ENCODE measurements at regions not wholly inside any gene's neighbourhood (a gene's known extent, or its start where the extent isn't known, plus 50 kb on each side); places are given as distances from the start of the nearest gene placed in this dataset.
A peak's percentile ranks its signal among the peaks of the same experiment; 100 is the strongest.

- no peak for DNase-seq
Observed at GRCh38 chr5:82684659-82685058, 392.5 kb downstream of the TMEM167A start.

- no peak for DNase-seq
Observed at GRCh38 chr5:82684165-82684564, 393.0 kb downstream of the TMEM167A start.

GRCh38 chr5:82679660-82680059, 397.5 kb downstream of the TMEM167A start:
- no peak for DNase-seq

- DNase-seq = no peak
Observed at GRCh38 chr5:82676661-82677060, 398.5 kb upstream of the RPS23 start.

- no peak for DNase-seq
Observed at GRCh38 chr5:82674671-82675070, 396.5 kb upstream of the RPS23 start.

- DNase-seq = no peak
Observed at GRCh38 chr5:82673057-82673809, 395.1 kb upstream of the RPS23 start.

GRCh38 chr5:82670692-82671091, 392.5 kb upstream of the RPS23 start:
- DNase-seq = no peak

GRCh38 chr5:82669720-82670119, 391.6 kb upstream of the RPS23 start:
- DNase-seq = no peak

- DNase-seq = no peak
Observed at GRCh38 chr5:82666312-82666711, 388.2 kb upstream of the RPS23 start.

GRCh38 chr5:82664732-82665131, 386.6 kb upstream of the RPS23 start:
- DNase-seq = no peak

- no peak for DNase-seq
Observed at GRCh38 chr5:82663225-82663624, 385.1 kb upstream of the RPS23 start.

- DNase-seq = no peak
Observed at GRCh38 chr5:82662340-82662739, 384.2 kb upstream of the RPS23 start.

GRCh38 chr5:82661933-82662332, 383.8 kb upstream of the RPS23 start:
- DNase-seq = no peak

- no peak for DNase-seq
Observed at GRCh38 chr5:82661462-82661861, 383.3 kb upstream of the RPS23 start.

GRCh38 chr5:82659115-82659514, 381.0 kb upstream of the RPS23 start:
- no peak for DNase-seq

GRCh38 chr5:82657033-82657699, 379.0 kb upstream of the RPS23 start:
- no peak for DNase-seq

- no peak for DNase-seq
Observed at GRCh38 chr5:82656341-82656761, 378.2 kb upstream of the RPS23 start.

GRCh38 chr5:82655078-82655477, 376.9 kb upstream of the RPS23 start:
- no peak for DNase-seq

- no peak for DNase-seq
Observed at GRCh38 chr5:82649943-82650342, 371.8 kb upstream of the RPS23 start.

- no peak for DNase-seq
Observed at GRCh38 chr5:82644766-82645165, 366.6 kb upstream of the RPS23 start.

- DNase-seq = no peak
Observed at GRCh38 chr5:82644229-82644628, 366.1 kb upstream of the RPS23 start.

- DNase-seq = no peak
Observed at GRCh38 chr5:82642313-82642712, 364.2 kb upstream of the RPS23 start.

GRCh38 chr5:82641331-82642003, 363.3 kb upstream of the RPS23 start:
- DNase-seq = peak; percentile 51 to 88

GRCh38 chr5:82640916-82641315, 362.8 kb upstream of the RPS23 start:
- DNase-seq = no peak
